AG09319 (cell line): ENCODE measurements at regions not wholly inside any gene's neighbourhood (a gene's known extent, or its start where the extent isn't known, plus 50 kb on each side); places are given as distances from the start of the nearest gene placed in this dataset.

Experiments used
- DNase-seq: peaks from one replicate; pipeline ENCODE4 v3.0.0-alpha.2; 2010; ENCODE audit warnings: low read depth; ENCODE audit errors: extremely low read depth
- CTCF ChIP-seq: IDR thresholded peaks from 2 replicates; pipeline ENCODE4 v1.5.1; 2011; ENCODE audit warnings: low read depth, mild to moderate bottlenecking, inconsistent platforms, low read length, moderate library complexity

GRCh38 chr5:103840600-103840999, 278.0 kb upstream of the NUDT12 start:
- no peak for TF ChIP-seq CTCF
- no peak for DNase-seq

DNA sequence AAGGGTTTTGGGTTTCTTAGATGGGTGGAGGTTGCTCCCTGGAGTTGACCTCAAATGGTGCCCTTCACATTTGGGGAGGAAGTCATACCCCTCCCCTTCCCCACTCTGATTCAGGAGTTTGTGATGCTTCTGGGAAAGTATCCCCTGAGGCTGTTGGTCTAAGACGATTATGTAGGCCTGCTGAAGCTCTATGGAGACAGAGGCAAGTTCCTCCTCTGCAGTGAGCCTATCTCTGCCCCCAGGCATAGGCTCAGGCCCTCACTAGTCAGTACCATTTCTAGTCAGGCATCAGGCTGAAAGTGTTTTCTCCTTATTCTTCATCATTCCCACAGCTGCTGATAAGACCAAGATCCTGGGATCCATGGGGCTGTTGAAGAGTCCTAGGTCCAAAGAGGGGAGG, 271.6 kb upstream of the NUDT12 start:
- no peak for TF ChIP-seq CTCF
- no peak for DNase-seq

DNA sequence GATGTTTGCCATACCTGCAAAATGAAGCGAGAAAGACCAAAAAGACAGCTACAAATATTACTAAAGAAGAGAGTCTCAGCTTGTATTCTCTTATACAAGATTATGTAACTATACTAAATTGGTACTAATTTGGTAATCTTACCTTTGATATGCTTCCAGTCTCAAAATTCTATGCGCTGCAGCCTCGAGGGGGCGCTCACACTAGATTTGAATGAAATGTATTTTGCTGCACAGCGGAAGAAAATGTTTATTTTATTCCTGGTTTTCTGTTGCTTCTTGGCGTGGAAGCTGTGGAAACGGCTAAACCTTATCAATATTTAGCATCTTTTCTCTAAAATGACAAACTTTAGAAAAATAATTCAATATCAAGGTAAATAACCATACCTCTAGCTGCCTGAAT, 267.0 kb upstream of the NUDT12 start:
- TF ChIP-seq CTCF = no peak
- DNase-seq = no peak

DNA sequence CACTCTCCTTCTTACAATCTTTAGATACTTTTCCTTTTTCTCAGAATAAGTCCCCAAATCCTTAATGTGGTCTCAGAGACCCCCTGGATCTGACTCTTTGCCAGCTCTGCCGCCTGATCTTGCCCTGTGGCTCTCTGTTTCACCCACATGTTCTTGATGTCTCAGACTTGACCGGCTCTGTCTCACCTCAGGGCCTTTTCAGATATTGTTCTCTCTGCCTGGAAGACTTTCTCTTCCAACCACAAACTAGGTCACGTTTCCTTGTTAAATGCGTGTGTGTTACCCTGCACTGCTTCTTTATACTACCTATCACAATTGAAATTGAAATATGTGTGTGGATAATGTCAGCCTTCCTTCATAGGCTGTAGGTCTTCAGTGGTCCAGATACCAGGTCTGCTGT, 265.4 kb upstream of the NUDT12 start:
- no peak for TF ChIP-seq CTCF
- no peak for DNase-seq

- DNase-seq = no peak
- no peak for TF ChIP-seq CTCF
Observed at GRCh38 chr5:103821361-103821760, 258.8 kb upstream of the NUDT12 start.

GRCh38 chr5:103808464-103809106, 246.0 kb upstream of the NUDT12 start:
- no peak for DNase-seq

DNA sequence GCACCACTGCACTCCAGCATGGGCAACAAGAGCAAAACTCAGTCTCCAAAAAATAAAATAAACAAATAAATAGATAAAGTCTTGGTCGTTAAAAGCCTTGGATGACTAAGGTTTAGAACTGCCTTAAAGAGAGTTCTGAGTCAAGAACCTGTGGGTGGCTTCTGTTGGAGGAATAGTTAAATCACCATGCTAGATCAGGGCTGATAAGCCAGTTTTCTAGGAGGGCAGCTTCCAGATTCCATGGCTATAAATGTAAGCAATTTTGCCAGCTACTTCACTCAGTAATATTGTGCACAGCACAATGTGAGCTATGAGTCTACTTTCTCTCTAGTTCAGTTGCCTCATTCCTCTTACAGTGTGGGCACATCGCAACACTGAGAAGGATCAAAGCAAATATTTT, 242.1 kb upstream of the NUDT12 start:
- DNase-seq = no peak
- TF ChIP-seq CTCF = no peak

More at GRCh38 chr5:103808464-103809106, 246.0 kb upstream of the NUDT12 start:
- TF ChIP-seq CTCF = peak; percentile 80
